HG03442 (cell line): ENCODE measurements at regions not wholly inside any gene's neighbourhood (a gene's known extent, or its start where the extent isn't known, plus 50 kb on each side); places are given as distances from the start of the nearest gene placed in this dataset.

Experiments used
- ATAC-seq: cut with Tn5 transposase; IDR thresholded peaks from one replicate; pipeline ENCODE4 v1.9.1; 2021; ENCODE audit warnings: mild to moderate bottlenecking, moderate library complexity; ENCODE audit not compliant: unreplicated experiment

DNA sequence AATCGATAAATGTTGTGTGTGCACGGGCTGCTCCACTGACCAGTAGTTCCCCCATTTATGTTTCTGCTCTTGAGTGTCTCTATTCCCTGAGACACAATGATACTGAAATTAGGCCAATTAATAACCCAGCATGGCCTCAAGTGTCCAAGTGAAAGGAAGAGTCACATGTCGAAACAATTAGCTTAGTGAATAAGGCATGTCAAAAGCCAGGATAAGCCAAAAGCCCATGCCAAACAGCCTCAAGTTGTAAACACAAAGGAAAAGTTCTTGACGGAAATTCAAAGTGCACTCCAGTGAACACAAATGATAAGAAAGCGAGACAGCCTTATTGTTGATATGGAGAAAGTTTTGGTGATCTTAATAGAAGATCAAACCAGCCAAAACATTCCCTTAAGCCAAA is 167.1 kb upstream of the C1QTNF7 start:
- ATAC-seq, result no peak

DNA sequence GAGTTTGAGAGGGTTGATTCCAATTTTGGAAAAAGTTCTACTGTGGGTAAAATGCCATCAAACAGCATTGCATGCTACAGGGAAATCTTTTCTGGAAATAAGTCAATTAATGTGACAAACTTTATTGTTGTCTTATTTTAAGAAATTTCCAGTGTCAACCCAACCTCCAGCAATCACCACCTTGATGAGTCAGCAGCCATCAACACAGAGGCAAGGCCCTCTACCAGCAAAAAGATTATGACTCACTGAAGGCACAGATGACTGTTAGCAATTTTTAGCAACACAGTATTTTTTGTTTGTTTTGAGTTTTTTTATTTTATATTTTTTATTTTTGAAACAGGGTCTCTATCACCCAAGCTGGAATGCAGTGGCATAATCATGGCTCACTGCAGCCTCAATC is 165.4 kb upstream of the C1QTNF7 start:
- no peak for ATAC-seq

DNA sequence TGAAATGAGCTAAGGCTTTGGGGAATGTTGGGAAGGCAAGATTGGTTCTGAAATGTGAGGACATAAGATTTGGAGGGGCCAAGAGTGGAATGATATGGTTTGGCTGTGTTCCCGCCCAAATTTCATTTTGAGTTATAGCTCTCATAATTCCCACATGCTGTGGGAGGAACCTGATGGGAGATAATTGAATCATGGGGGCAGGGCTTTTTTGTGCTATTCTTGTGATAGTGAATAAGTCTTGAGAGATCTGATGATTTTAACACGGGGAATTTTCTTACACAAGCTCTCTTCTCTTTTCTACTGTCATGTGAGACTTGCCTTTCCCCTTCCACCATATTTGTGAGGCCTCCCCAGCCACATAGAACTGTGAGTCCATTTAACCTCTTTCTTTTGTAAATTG is 157.6 kb upstream of the C1QTNF7 start:
- no peak for ATAC-seq

DNA sequence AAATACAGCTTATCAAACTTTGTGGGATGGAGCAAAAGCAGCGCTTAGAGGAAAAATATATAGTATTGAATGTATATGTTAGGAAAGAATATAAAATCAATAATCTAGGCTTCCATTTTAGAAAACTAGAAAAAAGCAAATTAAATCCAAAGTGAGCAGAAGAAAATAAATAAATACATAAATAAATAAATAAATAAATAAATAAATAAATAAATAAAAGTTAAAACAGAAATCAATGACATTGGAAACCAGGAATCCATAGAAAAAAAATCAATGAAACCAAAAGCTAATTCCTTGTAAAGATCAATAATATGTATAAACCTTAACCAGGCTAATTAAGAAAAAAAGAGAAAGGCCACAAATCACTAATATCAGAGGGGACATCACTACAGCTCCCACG is 141.8 kb upstream of the C1QTNF7 start:
- ATAC-seq, result no peak

DNA sequence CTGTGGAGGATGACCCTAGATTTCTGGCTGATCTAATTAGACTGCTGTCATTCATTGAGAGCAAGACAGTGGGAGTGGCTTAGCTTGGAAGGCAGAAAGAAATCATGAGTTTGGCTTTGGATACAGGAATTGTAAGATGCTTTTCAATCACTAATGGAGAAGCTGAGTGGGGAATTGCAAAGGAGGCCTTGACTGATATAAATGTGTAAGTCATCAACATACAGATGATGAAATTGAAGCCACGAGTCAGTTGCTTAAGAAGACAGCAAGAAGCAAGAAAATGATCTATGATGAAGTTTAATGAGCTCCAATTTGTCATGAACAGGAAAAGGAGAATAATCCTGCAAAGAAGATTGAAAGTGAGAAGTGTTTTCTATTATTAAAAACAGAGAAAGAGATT is 136.7 kb upstream of the C1QTNF7 start:
- ATAC-seq, result no peak

DNA sequence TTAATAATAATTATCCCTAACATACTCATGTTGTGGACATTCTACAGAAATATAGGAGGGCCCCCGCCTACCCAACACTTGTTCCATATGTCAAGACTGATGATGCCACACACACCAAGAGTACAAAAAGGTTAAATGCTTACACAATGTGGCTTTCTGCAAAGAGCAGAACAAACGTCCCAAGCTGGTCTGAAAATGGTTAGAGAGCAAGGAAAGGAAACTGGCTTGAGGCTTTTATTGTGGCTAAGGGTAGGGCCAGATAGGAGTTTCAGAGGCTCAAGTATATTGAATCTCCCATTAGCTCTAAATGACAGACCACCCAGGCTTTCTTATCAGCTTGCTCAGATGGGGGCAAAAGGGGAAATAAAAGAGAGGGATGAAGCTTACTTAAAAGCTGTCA is 134.1 kb upstream of the C1QTNF7 start:
- no peak for ATAC-seq

DNA sequence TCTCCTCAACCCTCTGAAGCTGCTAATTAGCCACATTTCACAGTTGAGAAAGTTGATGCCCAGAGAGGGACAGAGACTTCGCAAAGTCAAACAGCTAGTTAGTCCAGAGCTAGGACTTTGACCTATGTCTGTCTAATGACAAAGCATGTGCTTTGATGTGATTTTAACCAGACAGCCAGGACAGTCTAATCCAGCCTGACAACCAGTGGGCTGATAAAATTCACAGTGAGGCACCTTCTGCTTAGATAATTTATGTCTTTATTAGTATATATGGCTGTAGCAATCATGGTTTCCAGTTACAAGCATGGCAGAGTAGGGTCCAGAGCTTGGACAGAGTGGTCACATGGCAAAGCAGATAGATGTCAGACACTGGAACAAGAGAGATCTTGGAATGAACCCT is 133.6 kb upstream of the C1QTNF7 start:
- no peak for ATAC-seq

DNA sequence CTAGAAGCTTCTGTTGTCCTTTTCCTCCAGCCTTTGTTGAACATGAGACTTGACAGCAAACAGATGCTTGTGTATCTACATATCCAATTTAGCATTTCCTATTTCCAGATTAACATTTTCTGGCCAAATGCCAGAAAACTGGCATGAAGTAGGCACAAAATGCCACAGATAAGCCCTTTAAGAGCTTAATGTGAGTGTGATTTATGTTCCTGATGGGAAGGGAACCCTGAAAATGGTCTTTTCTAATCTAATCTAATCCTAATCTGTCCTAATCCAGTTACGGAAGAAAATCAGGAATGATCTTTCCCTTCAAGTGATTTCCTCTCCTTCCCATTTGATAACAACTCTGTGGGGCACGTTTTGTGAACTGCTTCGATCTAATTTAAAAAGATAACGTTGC is 133.0 kb upstream of the C1QTNF7 start:
- no peak for ATAC-seq

DNA sequence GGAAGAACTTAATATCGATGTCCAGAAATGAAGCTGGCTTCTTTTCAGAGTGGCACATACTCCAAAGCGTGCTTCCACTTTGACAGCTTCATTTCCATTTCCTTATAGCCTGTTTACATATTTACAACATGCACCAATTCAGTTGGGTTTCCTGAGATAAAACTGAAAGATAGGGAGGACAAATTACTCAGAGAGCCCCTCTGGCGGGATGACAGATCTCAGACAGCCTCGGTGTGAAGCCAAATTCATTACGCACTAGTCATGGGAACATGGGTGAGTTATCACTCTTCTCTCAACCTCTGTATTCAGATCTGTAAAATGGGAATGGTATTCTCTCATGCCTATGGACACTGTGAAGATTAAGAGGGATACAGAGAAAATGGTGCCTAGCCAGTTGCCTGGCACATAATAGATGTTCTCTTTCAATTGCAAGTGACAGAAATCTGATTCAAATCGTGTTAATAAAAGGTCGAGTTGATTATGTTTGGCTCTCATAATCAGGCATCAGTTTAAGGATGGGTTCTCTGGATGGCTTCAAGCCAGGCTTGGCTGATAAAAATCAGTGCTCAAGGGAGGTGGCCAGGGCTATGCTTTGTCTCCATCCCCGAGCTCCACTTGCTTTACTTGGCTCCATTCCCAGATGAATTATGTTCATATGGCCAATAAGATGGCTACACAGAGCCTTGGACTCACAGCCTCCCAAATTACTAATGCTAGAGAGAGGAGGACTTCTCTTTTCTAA is 132.2 kb upstream of the C1QTNF7 start:
- no peak for ATAC-seq

DNA sequence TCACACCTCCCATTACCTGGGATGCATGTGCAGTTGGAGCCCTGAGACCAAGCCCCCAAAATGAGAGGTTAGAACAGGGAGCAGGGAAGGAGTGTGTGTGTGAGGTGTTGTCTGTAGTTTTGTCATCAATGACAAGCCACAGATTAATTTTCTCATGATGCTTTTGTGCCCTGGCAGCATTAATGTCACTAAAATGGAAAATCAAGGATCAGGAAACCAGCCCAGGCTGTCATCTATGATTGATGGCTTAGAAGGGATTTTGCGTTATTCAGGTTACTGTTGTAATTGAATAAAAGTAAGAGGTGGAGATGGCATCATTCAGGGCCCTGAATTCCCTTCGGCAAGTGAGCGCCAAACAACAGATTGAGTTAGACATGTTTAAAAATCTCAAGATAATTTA is 130.5 kb upstream of the C1QTNF7 start:
- ATAC-seq, result no peak

DNA sequence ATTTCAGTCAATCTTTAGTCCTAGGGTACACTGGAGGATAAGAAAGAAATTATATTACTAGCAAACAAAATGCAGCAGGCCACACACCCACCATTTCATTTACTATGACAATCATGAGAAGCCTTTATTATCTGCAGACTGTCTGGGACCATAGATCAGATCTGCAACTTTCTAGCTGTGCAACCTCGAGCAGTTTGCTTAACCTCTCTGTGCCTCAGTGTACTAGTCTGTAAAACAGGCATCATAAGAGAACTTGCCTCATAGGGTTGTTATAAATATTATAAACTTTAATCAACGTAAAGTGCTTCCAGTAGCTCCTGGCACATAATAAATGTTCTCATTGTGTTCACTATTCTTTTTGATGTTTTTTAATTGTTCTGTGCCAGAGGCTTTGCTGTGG is 128.2 kb upstream of the C1QTNF7 start:
- ATAC-seq, result no peak

DNA sequence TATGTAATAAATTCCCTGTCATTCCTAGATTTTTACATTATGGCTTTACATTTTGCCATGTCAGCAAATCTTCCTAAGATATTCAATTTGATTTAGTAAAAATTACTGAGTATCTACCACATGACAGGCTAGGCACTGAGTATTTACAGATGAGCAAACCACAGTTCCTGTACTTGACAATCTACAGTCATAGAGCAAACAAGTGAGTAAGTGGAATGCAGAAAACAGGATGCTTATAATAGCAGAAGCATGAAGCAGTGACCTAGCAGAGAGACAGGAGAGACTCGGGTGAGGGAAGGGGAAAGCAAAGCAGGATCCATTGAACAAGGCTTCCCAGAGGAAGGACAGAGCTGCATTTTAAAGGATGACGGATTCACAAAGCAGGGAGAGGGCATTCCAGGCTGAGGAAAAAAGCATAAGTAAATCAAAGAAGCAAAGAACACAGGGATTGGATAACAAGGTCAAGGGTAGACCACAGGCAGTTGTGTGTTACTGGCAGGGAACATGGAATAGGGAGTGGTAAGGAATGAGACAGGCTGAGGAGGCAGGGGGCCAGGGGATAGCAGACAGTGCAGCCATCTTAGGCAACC is 124.7 kb upstream of the C1QTNF7 start:
- ATAC-seq, result no peak

DNA sequence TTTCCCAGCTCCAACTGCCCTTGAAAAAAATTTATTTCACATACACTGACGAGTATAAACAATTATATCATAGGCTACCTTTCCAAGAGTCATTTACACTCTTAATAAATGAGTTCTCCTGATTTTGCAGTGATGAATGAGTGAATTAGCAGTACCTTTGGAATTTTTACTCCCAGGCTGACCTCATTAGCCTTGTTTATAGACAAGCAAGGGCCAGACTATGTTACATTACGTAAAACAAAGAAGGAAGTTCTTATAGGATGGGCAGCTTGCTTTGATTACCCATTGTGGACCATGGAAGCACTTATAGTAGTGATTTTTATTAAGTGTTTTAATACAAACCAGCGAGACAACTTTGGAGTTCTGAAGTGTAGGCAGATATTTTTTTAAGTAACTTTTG is 112.9 kb upstream of the C1QTNF7 start:
- no peak for ATAC-seq

DNA sequence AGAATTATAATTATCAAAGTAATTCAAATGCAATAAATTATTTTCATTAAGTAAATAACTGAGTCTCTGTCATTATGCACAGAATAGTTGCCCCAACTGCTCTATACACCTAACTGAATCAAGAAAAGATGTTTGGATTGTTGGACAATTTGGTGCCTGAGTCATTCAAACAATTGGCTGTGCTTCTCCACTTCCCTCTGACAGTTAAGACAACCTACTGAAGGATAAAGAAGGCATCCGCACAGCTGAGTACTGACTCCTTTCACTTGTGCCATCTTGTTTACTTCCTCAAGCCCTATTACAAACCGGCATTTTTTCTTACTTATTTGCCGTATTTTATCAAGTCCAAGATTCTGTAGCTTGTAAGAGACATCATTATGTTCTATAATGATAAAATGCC is 110.6 kb upstream of the C1QTNF7 start:
- no peak for ATAC-seq

DNA sequence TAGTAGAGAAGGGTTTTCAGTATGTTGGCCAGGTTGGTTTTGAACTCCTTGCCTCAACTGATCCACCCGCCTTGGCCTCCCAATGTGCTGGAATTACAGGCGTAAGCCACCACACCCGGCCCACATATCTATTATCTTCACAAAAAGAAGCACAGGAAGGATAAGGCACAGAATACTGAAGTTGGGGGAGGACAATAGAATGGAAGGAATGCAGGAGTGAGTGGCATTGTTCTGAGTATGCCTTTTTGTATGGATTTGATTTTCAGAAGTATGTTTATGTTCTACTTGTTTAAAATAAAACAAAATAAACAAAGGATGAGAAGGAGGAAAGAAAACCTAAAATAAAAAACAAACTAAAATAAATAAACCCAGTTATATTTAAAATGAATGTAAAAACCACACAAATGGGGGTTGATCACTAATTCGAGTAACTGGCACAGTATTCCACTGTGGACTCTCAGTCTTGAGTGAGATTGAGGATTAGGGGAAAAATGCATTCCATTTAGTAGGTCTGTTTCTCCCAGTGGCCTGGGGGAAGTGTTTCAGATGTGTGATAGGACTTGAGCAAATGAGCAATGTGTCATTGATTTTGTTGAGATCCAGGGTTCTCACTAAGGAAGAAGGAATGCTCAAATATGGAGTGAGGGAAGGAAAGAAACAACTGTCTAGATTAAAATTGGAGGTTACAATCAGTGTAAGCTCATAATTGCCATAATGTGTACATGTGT is 109.0 kb upstream of the C1QTNF7 start:
- no peak for ATAC-seq

DNA sequence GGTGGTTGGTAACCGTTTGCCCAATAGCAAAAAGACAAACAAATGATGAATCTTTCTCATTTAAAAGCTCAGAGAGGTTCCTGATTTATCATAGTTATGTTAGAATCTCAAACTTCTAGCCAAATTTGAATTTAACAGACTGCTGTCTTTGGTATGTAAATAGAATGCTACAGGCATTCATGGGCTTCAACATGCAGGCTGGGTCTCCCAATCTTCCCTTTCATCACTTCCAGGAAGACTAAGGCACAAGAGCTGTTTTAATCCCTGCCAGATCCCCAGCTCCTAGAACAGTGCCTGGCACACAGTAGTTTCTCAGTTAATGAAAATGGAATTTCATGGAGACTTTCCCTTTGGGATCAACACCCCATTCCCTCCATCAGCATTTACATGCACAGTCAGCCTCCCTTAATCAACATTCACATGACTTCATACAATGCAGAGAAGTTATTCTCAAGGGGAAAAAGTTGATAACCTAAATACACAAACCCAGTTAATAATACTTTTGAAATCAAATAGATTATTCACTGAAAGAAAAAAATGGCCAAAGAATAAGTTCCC is 107.6 kb upstream of the C1QTNF7 start:
- no peak for ATAC-seq

DNA sequence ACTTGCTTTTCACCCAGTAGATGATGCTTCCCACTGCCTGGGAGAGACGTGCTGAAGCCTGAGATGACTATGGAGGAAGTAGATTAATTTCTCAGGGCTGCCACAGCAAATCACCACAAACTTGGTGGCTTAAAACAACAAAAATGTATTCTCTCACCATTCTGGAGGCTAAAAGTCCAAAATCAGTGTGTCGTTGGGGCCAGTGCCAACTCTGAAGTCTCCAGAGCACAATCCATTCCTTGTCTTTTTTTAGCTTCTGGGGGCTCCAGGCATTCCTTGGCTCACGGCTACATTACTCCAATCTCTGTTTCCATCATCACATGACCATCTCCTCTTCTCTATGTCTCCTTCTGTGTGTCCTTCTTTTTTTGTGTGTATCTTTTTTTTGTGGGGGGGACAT is 105.8 kb upstream of the C1QTNF7 start:
- ATAC-seq, result no peak

DNA sequence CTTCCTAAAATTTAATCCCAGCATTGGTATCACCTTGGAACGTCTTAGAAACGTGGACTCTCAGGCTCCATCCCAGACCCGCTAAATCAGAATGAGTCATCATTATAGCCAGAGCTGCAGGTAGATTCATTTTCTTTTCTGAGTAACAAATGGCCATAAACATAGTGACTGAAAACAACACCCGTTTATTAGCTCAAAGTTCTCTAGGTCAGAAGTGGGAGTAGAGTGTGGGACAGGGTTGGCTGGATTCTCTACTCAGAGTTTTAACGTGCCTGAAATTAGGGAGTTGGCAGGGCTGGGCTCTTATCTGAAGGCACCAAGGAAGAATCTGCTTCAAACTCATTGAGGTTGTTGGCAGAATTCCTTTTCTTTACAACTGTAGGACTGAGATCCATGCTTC is 101.8 kb upstream of the C1QTNF7 start:
- no peak for ATAC-seq

DNA sequence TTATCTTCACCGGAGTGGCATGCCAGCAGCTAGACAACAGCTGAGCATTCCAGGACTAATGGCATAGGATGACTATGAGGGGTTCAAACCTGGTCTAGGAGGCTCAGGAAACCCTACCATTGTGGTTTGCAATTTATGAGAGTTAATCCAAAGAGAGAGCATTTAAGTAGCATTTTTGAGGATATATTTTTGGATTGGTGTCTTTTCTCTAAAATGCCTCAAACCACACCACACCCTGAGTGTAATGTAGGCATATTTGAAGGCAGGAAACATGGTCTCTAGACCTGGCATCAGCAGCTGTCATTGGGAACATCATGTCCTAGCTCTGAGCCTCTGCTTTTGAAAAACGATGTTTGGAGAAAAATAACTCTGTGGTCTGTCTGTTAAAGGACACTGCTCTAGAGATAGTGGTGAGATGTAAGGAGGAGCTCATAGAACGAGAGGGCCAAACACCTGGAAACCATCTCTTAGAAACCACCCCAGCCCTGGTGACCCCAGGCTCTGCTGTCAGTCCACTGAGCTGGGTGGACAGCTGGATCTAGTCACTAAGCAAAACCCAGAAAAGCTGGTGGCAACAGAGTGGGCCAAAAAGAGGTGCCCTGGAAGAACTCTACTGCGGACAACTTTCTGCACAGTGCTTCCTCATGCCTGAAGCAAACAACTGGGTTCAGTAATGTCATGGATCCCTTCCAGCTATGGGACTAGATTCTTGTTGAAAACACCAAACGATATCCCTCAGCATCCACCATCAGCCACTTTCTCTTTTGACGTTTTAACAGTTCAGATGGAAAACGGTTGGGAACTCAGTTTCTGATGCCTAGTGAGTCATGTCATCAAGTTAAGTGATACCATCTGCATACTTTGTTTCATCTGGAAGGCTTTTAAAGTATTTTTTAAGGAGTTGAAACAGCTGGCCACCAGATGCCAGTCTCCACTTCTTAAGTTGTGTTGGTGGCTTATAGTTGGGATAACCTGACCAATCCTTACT is 100.2 kb upstream of the C1QTNF7 start:
- ATAC-seq, result no peak

DNA sequence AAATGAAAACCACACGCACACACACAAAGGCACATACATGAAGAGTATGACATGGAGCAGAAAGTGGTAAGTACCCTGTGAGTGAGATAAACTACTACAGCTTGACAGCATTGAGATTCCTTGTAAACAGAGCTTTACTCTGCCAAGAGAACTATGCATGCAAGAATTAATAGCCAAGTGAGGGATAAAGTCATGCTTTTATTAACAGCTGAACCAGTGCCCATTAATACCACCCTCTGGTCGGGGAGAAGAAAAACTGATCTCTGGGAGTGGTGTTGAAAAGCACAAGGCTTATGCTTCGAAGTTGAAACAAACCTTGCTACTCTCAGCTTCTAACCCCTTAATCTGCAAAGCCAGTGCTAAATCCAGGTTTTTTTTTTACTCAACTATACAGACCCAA is 95.9 kb upstream of the C1QTNF7 start:
- ATAC-seq, result no peak

DNA sequence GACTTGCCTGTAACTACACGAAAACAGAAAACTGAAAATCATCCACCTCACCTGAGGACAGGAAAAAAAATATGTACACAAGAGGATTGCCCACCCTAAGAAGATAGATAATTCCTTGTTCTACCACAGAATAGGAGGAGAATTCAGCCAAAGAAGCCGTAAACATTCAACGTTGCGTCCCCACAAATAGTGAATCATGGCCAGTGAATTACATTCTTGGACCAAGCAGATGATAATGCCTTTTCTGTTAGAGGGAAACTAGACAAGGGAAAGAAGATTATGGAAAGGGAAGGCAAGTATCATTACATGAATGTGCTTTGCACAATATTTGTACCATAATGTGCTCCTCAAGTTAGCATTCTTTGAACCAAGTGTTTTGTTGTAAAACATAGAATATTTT is 95.5 kb upstream of the C1QTNF7 start:
- no peak for ATAC-seq
